H1 (cell line): ENCODE measurements at regions not wholly inside any gene's neighbourhood (a gene's known extent, or its start where the extent isn't known, plus 50 kb on each side); places are given as distances from the start of the nearest gene placed in this dataset.

ENCODE experiments used
- CTCF ChIA-PET: fragments of 300-600 bp; sonication (Branson Sonifier 250); formaldehyde crosslinking; loops from one replicate; lab custom pipeline; 2021; ENCODE audit not compliant: partially characterized antibody; lab: Charles Lee
- POLR2A ChIA-PET: fragments of 300-600 bp; sonication (Branson Sonifier 250); formaldehyde crosslinking; loops from one replicate; lab custom pipeline; 2021; ENCODE audit warnings: inconsistent platforms; ENCODE audit not compliant: partially characterized antibody; lab: Charles Lee
- DNase-seq, 2 experiments: peaks; one replicate each; pipeline versions ENCODE4 v3.0.0 to v3.0.0-alpha.2; 2010 to 2022; ENCODE audit warnings: low spot score in 2 of 2, low read depth in 1 of 2, mixed read lengths in 1 of 2
- FAIRE-seq: peaks from 2 replicates; lab custom pipeline; 2011; peaks lifted over from hg19 to GRCh38; lab: Jason Lieb, UNC
- H2AFZ ChIP-seq: 2 replicates; pipeline ENCODE4 v1.8.1; 2012; ENCODE audit warnings: low read length, inconsistent platforms
- H2AK5ac ChIP-seq: 2 replicates; pipeline ENCODE4 v1.6.1; 2013; ENCODE audit warnings: low read depth, low read length
- H2BK120ac ChIP-seq: replicated peaks from 2 replicates; pipeline ENCODE3; 2013; ENCODE audit warnings: low read depth, low read length, inconsistent platforms
- H2BK12ac ChIP-seq: 2 replicates; pipeline ENCODE4 v1.6.1; 2013; ENCODE audit warnings: low read depth, low read length
- H2BK15ac ChIP-seq: 2 replicates; pipeline ENCODE4 v1.6.1; 2013; ENCODE audit warnings: low read length
- H2BK20ac ChIP-seq: 2 replicates; pipeline ENCODE4 v1.6.1; 2013; ENCODE audit warnings: low read length
- H2BK5ac ChIP-seq: 2 replicates; pipeline ENCODE4 v1.6.1; 2013; ENCODE audit warnings: low read depth, low read length
- H3K14ac ChIP-seq: 2 replicates; pipeline ENCODE4 v1.6.1; 2013; ENCODE audit warnings: inconsistent platforms; ENCODE audit not compliant: insufficient read length
- H3K18ac ChIP-seq: 2 replicates; pipeline ENCODE4 v1.6.1; 2013; ENCODE audit warnings: low read length; ENCODE audit errors: extremely low read depth
- H3K23ac ChIP-seq: 2 replicates; pipeline ENCODE4 v1.6.1; 2013; ENCODE audit warnings: inconsistent platforms; ENCODE audit not compliant: insufficient read length
- H3K23me2 ChIP-seq: 2 replicates; pipeline ENCODE4 v1.6.1; 2013; ENCODE audit warnings: low read depth, low read length
- H3K27ac ChIP-seq: 2 replicates; pipeline ENCODE4 v1.6.1; 2011; ENCODE audit warnings: low read depth, low read length, inconsistent platforms
- H3K27me3 ChIP-seq, 4 experiments: replicated peaks in 1 of 4; 1 replicate in 1 of 4; 2 replicates in 3 of 4; pipeline versions ENCODE4 v1.6.1 to v1.8.1; 2011 to 2013; ENCODE audit warnings: low read length in 3 of 4, mild to moderate bottlenecking in 3 of 4, inconsistent platforms in 2 of 4, mixed read lengths in 2 of 4, moderate library complexity in 1 of 4; ENCODE audit not compliant: control insufficient read depth in 3 of 4, insufficient read depth in 3 of 4; ENCODE audit errors: extremely low read depth in 1 of 4
- H3K36me3 ChIP-seq, 4 experiments: 2 replicates each; pipeline versions ENCODE4 v1.6.1 to v1.8.1; 2011 to 2013; ENCODE audit warnings: mild to moderate bottlenecking in 4 of 4, low read length in 3 of 4, moderate library complexity in 2 of 4, control low read depth in 1 of 4, inconsistent platforms in 1 of 4; ENCODE audit not compliant: insufficient read depth in 4 of 4, control insufficient read depth in 2 of 4
- H3K4ac ChIP-seq: replicated peaks from 2 replicates; pipeline ENCODE3; 2013; ENCODE audit warnings: low read length, low read depth, mixed read lengths, inconsistent platforms; ENCODE audit not compliant: insufficient read length
- H3K4me1 ChIP-seq, 4 experiments: replicated peaks in 1 of 4; 1 replicate in 1 of 4; 2 replicates in 3 of 4; pipeline versions ENCODE4 v1.6.1 to v1.8.1; 2011 to 2013; ENCODE audit warnings: low read length in 3 of 4, inconsistent platforms in 2 of 4, mixed read lengths in 1 of 4; ENCODE audit not compliant: insufficient read depth in 4 of 4, control insufficient read depth in 3 of 4
- H3K4me2 ChIP-seq, 2 experiments: 2 replicates each; pipeline versions ENCODE4 v1.6.1 to v1.8.1; 2011 to 2013; ENCODE audit warnings: low read depth in 2 of 2, low read length in 2 of 2, control low read depth in 1 of 2, inconsistent platforms in 1 of 2, mild to moderate bottlenecking in 1 of 2; ENCODE audit not compliant: insufficient read depth in 1 of 2
- H3K4me3 ChIP-seq, 4 experiments: fragments of 200-600, 300-600 bp in 1 of 4; sonication (generic), shearing (Covaris generic), sonication (Bioruptor Twin) in 1 of 4; 2 replicates each; pipeline versions ENCODE4 v1.5.1 to v1.8.1; 2011 to 2016; ENCODE audit warnings: low read length in 4 of 4, low read depth in 3 of 4, control low read depth in 2 of 4, inconsistent platforms in 2 of 4, mild to moderate bottlenecking in 2 of 4, mixed read lengths in 1 of 4, moderate library complexity in 1 of 4; ENCODE audit not compliant: insufficient read depth in 2 of 4; ENCODE audit errors: extremely low read depth in 1 of 4
- H3K56ac ChIP-seq: replicated peaks from 2 replicates; pipeline ENCODE3; 2013; ENCODE audit warnings: low read depth, mild to moderate bottlenecking, mixed read lengths, low read length, inconsistent platforms; ENCODE audit not compliant: insufficient read length
- H3K79me1 ChIP-seq: 2 replicates; pipeline ENCODE4 v1.6.1; 2013; ENCODE audit warnings: low read depth, low read length, control low read depth
- H3K79me2 ChIP-seq, 2 experiments: 2 replicates each; pipeline versions ENCODE4 v1.6.1 to v1.8.1; 2012 to 2013; ENCODE audit warnings: low read length in 2 of 2, mild to moderate bottlenecking in 2 of 2, inconsistent platforms in 1 of 2; ENCODE audit not compliant: insufficient read depth in 2 of 2, control insufficient read depth in 1 of 2
- H3K9ac ChIP-seq, 4 experiments: replicated peaks in 1 of 4; 1 replicate in 1 of 4; 2 replicates in 3 of 4; pipeline versions ENCODE4 v1.6.1 to v1.8.1; 2011 to 2013; ENCODE audit warnings: low read depth in 3 of 4, low read length in 3 of 4, control low read depth in 2 of 4, mild to moderate bottlenecking in 2 of 4, moderate library complexity in 2 of 4, inconsistent platforms in 1 of 4; ENCODE audit errors: extremely low read depth in 1 of 4
- H3K9me3 ChIP-seq, 2 experiments: 2 replicates each; pipeline versions ENCODE4 v1.6.1 to v1.8.1; 2012 to 2013; ENCODE audit warnings: mild to moderate bottlenecking in 2 of 2, moderate library complexity in 2 of 2, control low read depth in 1 of 2, inconsistent platforms in 1 of 2, low read depth in 1 of 2, low read length in 1 of 2, mixed read lengths in 1 of 2; ENCODE audit not compliant: insufficient read depth in 2 of 2
- H4K20me1 ChIP-seq, 2 experiments: replicated peaks in 1 of 2; 2 replicates each; pipeline versions ENCODE3 to v1.8.1; 2011 to 2013; ENCODE audit warnings: inconsistent platforms in 2 of 2, low read length in 2 of 2, mild to moderate bottlenecking in 1 of 2; ENCODE audit not compliant: insufficient read depth in 2 of 2, control insufficient read depth in 1 of 2
- H4K5ac ChIP-seq: 2 replicates; pipeline ENCODE4 v1.6.1; 2013; ENCODE audit warnings: low read length, low read depth, mixed read lengths, inconsistent platforms; ENCODE audit not compliant: insufficient read length
- H4K8ac ChIP-seq: 2 replicates; pipeline ENCODE4 v1.8.0; 2013; ENCODE audit warnings: mild to moderate bottlenecking, moderate library complexity, low read length, inconsistent platforms; ENCODE audit not compliant: insufficient read depth; ENCODE audit errors: extremely low read depth
- H4K91ac ChIP-seq: replicated peaks from 2 replicates; pipeline ENCODE3; 2013; ENCODE audit warnings: low read length, mixed read lengths, inconsistent platforms; ENCODE audit not compliant: insufficient read length
- SP2 ChIP-seq: IDR thresholded peaks from 2 replicates; pipeline ENCODE4 v1.6.1; 2012; ENCODE audit warnings: mild to moderate bottlenecking, low read length, inconsistent platforms
- WGBS, 2 experiments: shearing (Covaris generic) in 1 of 2; methylation state at CpG; one replicate each; pipeline versions ENCODE4 v1.1.6 to v1.1.7; 2013 to 2015; ENCODE audit warnings: low lambda C conversion rate in 2 of 2, mixed read lengths in 2 of 2, inconsistent platforms in 1 of 2, low coverage in 1 of 2, missing lambda C conversion rate in 1 of 2; ENCODE audit not compliant: insufficient replicate concordance in 2 of 2, insufficient coverage in 1 of 2, insufficient read length in 1 of 2; ENCODE audit errors: extremely low coverage in 1 of 2, missing lambda C conversion rate in 1 of 2; 5-methylcytosine and 5-hydroxymethylcytosine counted together

- Histone ChIP-seq H3K4me3 (no peak overlapping the region), H3K4me1 (no peaks in the 10 kb centered on the region), H4K5ac (no peak overlapping the region), H4K91ac (no peak overlapping the region), H2BK120ac (no peak overlapping the region), H2AK5ac (no peak overlapping the region), H3K14ac (no peak overlapping the region), H3K36me3 (no peaks in the 10 kb centered on the region), H3K23ac (no peak overlapping the region), H2BK15ac (no peak overlapping the region), H3K9me3 (peaks cover 0 to 2% of the 10 kb centered on the region in 2 experiments; a peak in 1 of 4 replicates), H2BK5ac (no peak overlapping the region), H2BK12ac (no peak overlapping the region), H3K27ac (no peak overlapping the region), H3K18ac (no peak overlapping the region), H3K9ac (no peak overlapping the region)
- CTCF ChIA-PET: interaction anchor here (0.7 to 1.5 kb wide), 4 partner anchors 10 to 340 kb away, joined by 3 read pairs; no protein-coding TSS in a partner anchor
- WGBS, 2 experiments: 91% methylated on average over 6 of the region's 6 CpGs; no CpG with 5 or more reads in 1 of the 2 experiments
- DNase-seq (no peak), FAIRE-seq (no peak)
- POLR2A ChIA-PET: interaction anchor here (1.1 kb wide), 1 partner anchor 140 kb away, joined by 3 read pairs; no protein-coding TSS in a partner anchor
- no peak for TF ChIP-seq SP2
- TF ChIP-seq, all 59 proteins: peak for 0
- no peak overlapping the region for H4K8ac ChIP-seq
- H3K79me1 ChIP-seq: no peaks in the 10 kb centered on the region
- no peaks in the 10 kb centered on the region for H3K27me3 ChIP-seq
- H3K4ac ChIP-seq: no peak overlapping the region
- no peaks in the 10 kb centered on the region for H3K79me2 ChIP-seq
- H4K20me1 ChIP-seq: no peaks in the 10 kb centered on the region
- no peak overlapping the region for H3K4me2 ChIP-seq
- peaks cover 1% of the 10 kb centered on the region; the same call in 1 of the 2 replicates for H3K23me2 ChIP-seq
- H2AFZ ChIP-seq: no peak overlapping the region
- no peak overlapping the region for H3K56ac ChIP-seq
- no peak overlapping the region for H2BK20ac ChIP-seq
Observed at GRCh38 chr2:30371772-30372373, 75.2 kb upstream of the LCLAT1 start.
